Upper lobe of left lung (tissue), 6 donors: ENCODE measurements at regions not wholly inside any gene's neighbourhood (a gene's known extent, or its start where the extent isn't known, plus 50 kb on each side); places are given as distances from the start of the nearest gene placed in this dataset.
"Not testable (repeated sequence)": the region's sequence is repeated elsewhere in the genome, so short reads cannot be mapped to it uniquely, and the experiment has no call there.

ENCODE experiments used
- ATAC-seq, 2 donors: fragments of 200-7000 bp; cut with Tn5 transposase; one replicate each; pipeline ENCODE4 v1.9.1; 2022; ENCODE audit warnings: mild to moderate bottlenecking in 2 of 2, moderate library complexity in 2 of 2; ENCODE audit not compliant: low FRiP score in 2 of 2
- DNase-seq, 2 donors: peaks; one replicate each; pipeline ENCODE4 v3.0.0-alpha.2; 2019 to 2020
- H3K27ac ChIP-seq, 4 donors: fragments of 200-600 bp; sonication (generic); one replicate each; pipeline ENCODE4 v1.5.1; 2016 to 2019
- H3K27me3 ChIP-seq, 4 donors: fragments of 200-600 bp; sonication (generic); one replicate each; pipeline ENCODE4 v1.5.1; 2017 to 2019
- H3K36me3 ChIP-seq, 4 donors: fragments of 200-600 bp; sonication (generic); one replicate each; pipeline ENCODE4 v1.5.1; 2016 to 2019
- H3K4me1 ChIP-seq, 4 donors: fragments of 200-600 bp; sonication (generic); one replicate each; pipeline ENCODE4 v1.5.1; 2018 to 2019
- H3K4me3 ChIP-seq, 4 donors: fragments of 200-600 bp; sonication (generic); one replicate each; pipeline ENCODE4 v1.5.1; 2017 to 2019; ENCODE audit warnings: mild to moderate bottlenecking in 2 of 4, moderate library complexity in 1 of 4
- H3K9me3 ChIP-seq, 4 donors: fragments of 200-600 bp; sonication (generic); one replicate each; pipeline ENCODE4 v1.5.1; 2018 to 2019
- CTCF ChIP-seq, 6 experiments: fragments of 450-650 bp in 4 of 6; fragments of 200-600 bp in 2 of 6; sonication (generic) in 2 of 6; IDR thresholded peaks; one replicate each; pipeline ENCODE4 v1.5.1; 2016 to 2019; ENCODE audit warnings: antibody characterized with exemption in 6 of 6
- EP300 ChIP-seq, 4 donors: sonication (generic); formaldehyde crosslinking; IDR thresholded peaks; one replicate each; pipeline ENCODE4 v1.5.1; 2017; ENCODE audit warnings: antibody characterized with exemption in 4 of 4, control low read depth in 2 of 4
- POLR2A ChIP-seq, 4 donors: fragments of 450-650 bp; IDR thresholded peaks; one replicate each; pipeline ENCODE4 v1.5.1; 2016 to 2017; ENCODE audit warnings: antibody characterized with exemption in 4 of 4, mild to moderate bottlenecking in 2 of 4
- POLR2AphosphoS5 ChIP-seq, 2 donors: sonication (generic); formaldehyde crosslinking; IDR thresholded peaks; one replicate each; pipeline ENCODE4 v1.5.1; 2017; ENCODE audit warnings: antibody characterized with exemption in 2 of 2
- WGBS, 2 donors: methylation state at CpG; one replicate each; pipeline ENCODE4 v1.1.5; 2017 to 2018; 5-methylcytosine and 5-hydroxymethylcytosine counted together
- donor health status: DM: no; HTN: no; CAD: no; lungs with moderate emphysema.
- donor health status: DM: no; HTN: yes; CAD: no; lungs with severe emphysema.

GRCh38 chr7:65561786-65562372 is 188.2 kb downstream of the ZNF92 start:
- not testable (repeated sequence) for H3K4me1 ChIP-seq, H3K4me3 ChIP-seq, H3K9me3 ChIP-seq, H3K27me3 ChIP-seq, DNase-seq, H3K36me3 ChIP-seq, H3K27ac ChIP-seq
- 96 to 98% methylated on average over 5 of the region's 6 CpGs for whole genome bisulfite sequencing, 2 donors
- peak; percentile 23 to 52 for ATAC-seq

GRCh38 chr7:65562522-65562921 is 188.9 kb downstream of the ZNF92 start:
- WGBS, 2 donors: 20 to 33% methylated on average over 1 of the region's 2 CpGs
- H3K4me3 ChIP-seq, ATAC-seq, H3K9me3 ChIP-seq, H3K27ac ChIP-seq, DNase-seq, H3K4me1 ChIP-seq, H3K36me3 ChIP-seq, H3K27me3 ChIP-seq: not testable (repeated sequence)

- H3K36me3 ChIP-seq, H3K9me3 ChIP-seq, H3K4me1 ChIP-seq, H3K27me3 ChIP-seq, ATAC-seq, H3K4me3 ChIP-seq, DNase-seq, H3K27ac ChIP-seq: not testable (repeated sequence)
- no CpG with 5 or more reads among the region's 1 CpG for WGBS, 2 donors
These were observed 189.7 kb downstream of the ZNF92 start for GRCh38 chr7:65563333-65563732.

GRCh38 chr7:65568226-65568625 is 194.6 kb downstream of the ZNF92 start:
- not testable (repeated sequence) for DNase-seq, H3K4me1 ChIP-seq, H3K4me3 ChIP-seq, H3K9me3 ChIP-seq, H3K36me3 ChIP-seq, H3K27ac ChIP-seq, H3K27me3 ChIP-seq, ATAC-seq
- WGBS, 2 donors: no CpG with 5 or more reads among the region's 6 CpGs

- not testable (repeated sequence) for H3K27ac ChIP-seq, H3K9me3 ChIP-seq, DNase-seq, H3K27me3 ChIP-seq, H3K4me1 ChIP-seq, H3K36me3 ChIP-seq, H3K4me3 ChIP-seq, ATAC-seq
- no CpG with 5 or more reads among the region's 1 CpG for WGBS, 2 donors
These were observed 197.3 kb downstream of the ZNF92 start for GRCh38 chr7:65570990-65571389.

- not testable (repeated sequence) for H3K4me3 ChIP-seq, H3K27me3 ChIP-seq, H3K27ac ChIP-seq, H3K9me3 ChIP-seq, ATAC-seq, H3K36me3 ChIP-seq, H3K4me1 ChIP-seq
- 4 to 10% methylated on average over 27 to 29 of the region's 35 CpGs for WGBS, 2 donors
- peak in 1 of 2 donors; percentile 66 for DNase-seq
These were observed 198.9 kb downstream of the ZNF92 start for GRCh38 chr7:65572581-65572980.

- H3K4me1 ChIP-seq, H3K36me3 ChIP-seq, DNase-seq, H3K27me3 ChIP-seq, ATAC-seq, H3K9me3 ChIP-seq, H3K27ac ChIP-seq, H3K4me3 ChIP-seq: not testable (repeated sequence)
- 86% methylated on average over 1 of the region's 1 CpG; no CpG with 5 or more reads in 1 of the 2 donors for WGBS, 2 donors
These were observed 202.7 kb downstream of the ZNF92 start for GRCh38 chr7:65576370-65576769.

- H3K9me3 ChIP-seq, H3K27me3 ChIP-seq: not testable (repeated sequence)
These were observed 209.0 kb downstream of the ZNF92 start for GRCh38 chr7:65582518-65583119.

GRCh38 chr7:65602495-65602894 is 228.8 kb downstream of the ZNF92 start:
- not testable (repeated sequence) for H3K9me3 ChIP-seq, DNase-seq, H3K27ac ChIP-seq, H3K4me3 ChIP-seq, H3K36me3 ChIP-seq, H3K27me3 ChIP-seq, H3K4me1 ChIP-seq, ATAC-seq
- 44 to 52% methylated on average over 1 of the region's 1 CpG for WGBS, 2 donors

More at GRCh38 chr7:65582518-65583119, 209.0 kb downstream of the ZNF92 start:
- WGBS, 2 donors: 88% methylated on average over 2 of the region's 2 CpGs; no CpG with 5 or more reads in 1 of the 2 donors
- not testable (repeated sequence) for H3K36me3 ChIP-seq, DNase-seq, ATAC-seq, H3K4me3 ChIP-seq, H3K4me1 ChIP-seq, H3K27ac ChIP-seq

GRCh38 chr7:65609131-65609530 is 235.5 kb downstream of the ZNF92 start:
- no peak overlapping the region for H3K27ac ChIP-seq
- H3K36me3 ChIP-seq: no peaks in the 10 kb centered on the region
- TF ChIP-seq EP300 (IDR thresholded peaks at IDR 0.05) (no peak), POLR2AphosphoS5 (IDR thresholded peaks at IDR 0.05) (no peak), POLR2A (IDR thresholded peaks at IDR 0.05) (no peak), CTCF (IDR thresholded peaks at IDR 0.05) (no peak)
- 86 to 88% methylated on average over 3 of the region's 3 CpGs for WGBS, 2 donors
- H3K9me3 ChIP-seq: no peaks in the 10 kb centered on the region
- no peak overlapping the region for H3K4me3 ChIP-seq
- DNase-seq: no peak
- H3K27me3 ChIP-seq: no peaks in the 10 kb centered on the region
- no peaks in the 10 kb centered on the region for H3K4me1 ChIP-seq
- no peak for ATAC-seq

- H3K4me1 ChIP-seq, ATAC-seq, H3K36me3 ChIP-seq, H3K27ac ChIP-seq, H3K27me3 ChIP-seq, DNase-seq, H3K4me3 ChIP-seq, H3K9me3 ChIP-seq: not testable (repeated sequence)
- WGBS, 2 donors: 62 to 64% methylated on average over 6 of the region's 6 CpGs
These were observed 240.1 kb downstream of the ZNF92 start for GRCh38 chr7:65613644-65614289.

- 88 to 89% methylated on average over 3 of the region's 3 CpGs for WGBS, 2 donors
These were observed 242.5 kb downstream of the ZNF92 start for GRCh38 chr7:65616111-65616510.

More at GRCh38 chr7:65616111-65616510, 242.5 kb downstream of the ZNF92 start:
- H3K4me3 ChIP-seq, DNase-seq, ATAC-seq, H3K9me3 ChIP-seq, H3K4me1 ChIP-seq, H3K27ac ChIP-seq, H3K27me3 ChIP-seq, H3K36me3 ChIP-seq: not testable (repeated sequence)
